BE2C (cell line): ENCODE measurements at regions not wholly inside any gene's neighbourhood (a gene's known extent, or its start where the extent isn't known, plus 50 kb on each side); places are given as distances from the start of the nearest gene placed in this dataset.

Experiments
- DNase-seq: peaks from one replicate; pipeline ENCODE4 v3.0.0-alpha.2; 2020
- H3K27me3 ChIP-seq: fragments of 250-450 bp; sonication (Bioruptor Pico); 2 replicates; pipeline ENCODE4 v1.5.1; 2020; ENCODE audit warnings: mild to moderate bottlenecking
- H3K36me3 ChIP-seq: fragments of 250-450 bp; sonication (Bioruptor Pico); 2 replicates; pipeline ENCODE4 v1.5.1; 2020; ENCODE audit warnings: mild to moderate bottlenecking
- H3K4me1 ChIP-seq: fragments of 250-450 bp; sonication (Bioruptor Pico); 2 replicates; pipeline ENCODE4 v1.5.1; 2020
- H3K4me3 ChIP-seq: 2 replicates; pipeline ENCODE4 v1.5.1; 2011; ENCODE audit warnings: low read depth, low read length
- H3K9me3 ChIP-seq: fragments of 250-450 bp; sonication (Bioruptor Pico); 2 replicates; pipeline ENCODE4 v1.5.1; 2020
- CTCF ChIP-seq: IDR thresholded peaks from 2 replicates; pipeline ENCODE4 v1.5.1; 2012; ENCODE audit warnings: mild to moderate bottlenecking, low read depth, low read length

GRCh38 chr10:128865436-128866195 lies 601.4 kb upstream of the MGMT start:
- H3K4me1 ChIP-seq: no peaks in the 10 kb centered on the region
- H3K9me3 ChIP-seq: no peaks in the 10 kb centered on the region
- no peak for TF ChIP-seq CTCF
- H3K36me3 ChIP-seq: no peaks in the 10 kb centered on the region
- no peaks in the 10 kb centered on the region for H3K27me3 ChIP-seq
- H3K4me3 ChIP-seq: no peak overlapping the region
- DNase-seq: no peak

GRCh38 chr10:128866551-128866950 lies 600.5 kb upstream of the MGMT start:
- no peak for TF ChIP-seq CTCF
- no peaks in the 10 kb centered on the region for H3K36me3 ChIP-seq
- no peaks in the 10 kb centered on the region for H3K9me3 ChIP-seq
- no peak for DNase-seq
- no peaks in the 10 kb centered on the region for H3K27me3 ChIP-seq
- no peaks in the 10 kb centered on the region for H3K4me1 ChIP-seq
- no peak overlapping the region for H3K4me3 ChIP-seq

GRCh38 chr10:128867210-128867609 lies 599.8 kb upstream of the MGMT start:
- no peaks in the 10 kb centered on the region for H3K9me3 ChIP-seq
- no peaks in the 10 kb centered on the region for H3K27me3 ChIP-seq
- H3K36me3 ChIP-seq: no peaks in the 10 kb centered on the region
- no peak for TF ChIP-seq CTCF
- no peak for DNase-seq
- no peak overlapping the region for H3K4me3 ChIP-seq
- no peaks in the 10 kb centered on the region for H3K4me1 ChIP-seq

- no peak for TF ChIP-seq CTCF
- H3K4me3 ChIP-seq: no peak overlapping the region
- no peaks in the 10 kb centered on the region for H3K4me1 ChIP-seq
- H3K9me3 ChIP-seq: no peaks in the 10 kb centered on the region
- no peaks in the 10 kb centered on the region for H3K36me3 ChIP-seq
- H3K27me3 ChIP-seq: no peaks in the 10 kb centered on the region
- no peak for DNase-seq
These were observed 599.2 kb upstream of the MGMT start for GRCh38 chr10:128867819-128868218.

- Histone ChIP-seq H3K4me3 (no peak overlapping the region), H3K9me3 (no peaks in the 10 kb centered on the region), H3K36me3 (no peaks in the 10 kb centered on the region), H3K4me1 (no peaks in the 10 kb centered on the region), H3K27me3 (no peaks in the 10 kb centered on the region)
- TF ChIP-seq CTCF: no peak
- no peak for DNase-seq
These were observed 598.6 kb upstream of the MGMT start for GRCh38 chr10:128868481-128868880.

GRCh38 chr10:128869101-128869749 lies 597.8 kb upstream of the MGMT start:
- no peak for TF ChIP-seq CTCF

More at GRCh38 chr10:128869101-128869749, 597.8 kb upstream of the MGMT start:
- no peaks in the 10 kb centered on the region for H3K4me1 ChIP-seq
- no peaks in the 10 kb centered on the region for H3K9me3 ChIP-seq
- H3K36me3 ChIP-seq: no peaks in the 10 kb centered on the region
- no peak overlapping the region for H3K4me3 ChIP-seq
- DNase-seq: no peak
- no peaks in the 10 kb centered on the region for H3K27me3 ChIP-seq
